ENCODE measurements at regions not wholly inside any gene's neighbourhood (a gene's known extent, or its start where the extent isn't known, plus 50 kb on each side); places are given as distances from the start of the nearest gene placed in this dataset.

DNA sequence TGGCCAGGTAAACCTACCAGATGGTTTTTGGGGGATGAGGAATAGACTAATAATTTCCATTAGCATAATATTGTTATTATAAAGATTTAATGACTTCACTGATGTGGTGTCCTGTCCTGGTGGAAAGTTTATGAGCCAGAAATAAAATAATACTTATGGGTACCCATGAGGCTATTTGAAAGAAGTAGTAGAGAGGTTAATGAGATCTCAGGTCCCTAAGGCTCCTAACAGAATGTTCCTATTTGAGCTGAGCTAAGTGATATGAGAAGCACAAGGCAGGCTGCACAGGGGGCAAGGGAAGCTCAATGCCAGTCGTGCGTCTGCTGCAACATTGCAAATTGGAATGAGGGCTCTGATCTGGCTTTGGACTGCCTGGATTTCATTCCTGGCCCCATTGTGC, 174.1 kb downstream of the BMP2 start:
- in situ Hi-C loops (cut with HindIII; ENCODE audit: low sequenced_read_pairs): no loop called here

GRCh38 chr20:6942266-6942665, 174.8 kb downstream of the BMP2 start:
- in situ Hi-C loops (cut with HindIII; ENCODE audit: low sequenced_read_pairs): no loop called here
- no peak for DNase-seq (ENCODE audit: low spot score)

More for the DNA sequence above, 174.1 kb downstream of the BMP2 start:
- no peak for DNase-seq (ENCODE audit: low spot score)

- in situ Hi-C loops (cut with HindIII; ENCODE audit: low sequenced_read_pairs): no loop called here
- no peak for DNase-seq (ENCODE audit: low spot score)
Observed at GRCh38 chr20:6944292-6944691, 176.8 kb downstream of the BMP2 start.

DNA sequence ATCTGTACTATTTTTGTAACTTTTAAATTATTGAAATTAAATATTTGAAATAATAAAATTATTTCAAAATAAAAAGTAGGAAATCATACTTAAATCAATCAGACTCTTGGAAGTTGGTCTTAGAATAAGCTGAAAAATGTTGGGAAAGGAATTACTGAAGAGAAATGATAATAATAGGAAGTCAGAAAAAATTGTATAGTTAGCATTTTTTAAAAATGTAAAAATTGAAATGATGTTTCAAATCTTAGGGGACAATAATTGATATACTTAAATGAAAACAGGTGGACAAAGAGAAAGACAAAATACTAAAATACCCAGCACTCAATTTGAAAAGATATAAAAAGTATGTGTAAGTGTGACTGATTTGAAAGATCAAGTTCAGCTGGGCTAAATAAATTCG, 186.1 kb downstream of the BMP2 start:
- DNase-seq (ENCODE audit: low spot score): no peak
- in situ Hi-C loops (cut with HindIII; ENCODE audit: low sequenced_read_pairs): no loop called here

GRCh38 chr20:6954219-6954618, 186.7 kb downstream of the BMP2 start:
- in situ Hi-C loops (cut with HindIII; ENCODE audit: low sequenced_read_pairs): no loop called here
- DNase-seq (ENCODE audit: low spot score): no peak

- in situ Hi-C loops (cut with HindIII; ENCODE audit: low sequenced_read_pairs): no loop called here
- DNase-seq (ENCODE audit: low spot score): no peak
Observed at GRCh38 chr20:6956056-6956455, 188.6 kb downstream of the BMP2 start.

DNA sequence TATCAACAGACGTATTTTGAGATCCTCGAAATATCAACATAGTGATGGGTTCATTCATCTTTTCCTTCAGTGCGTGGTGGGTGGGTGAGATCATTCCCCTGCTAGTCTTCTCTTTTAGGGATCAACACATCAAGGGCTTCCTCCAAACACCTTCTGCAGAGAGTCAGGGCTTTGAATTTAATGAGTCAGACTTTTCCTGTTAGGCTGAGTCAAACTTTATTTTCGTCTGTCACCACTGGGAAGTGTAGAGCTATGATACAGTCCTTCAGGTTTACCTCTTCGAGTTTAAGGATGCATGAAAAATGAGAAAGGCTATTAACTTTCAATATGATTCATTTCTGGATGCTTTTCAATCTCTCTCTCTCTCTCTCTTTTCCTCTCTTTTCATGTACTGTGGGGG, 189.1 kb downstream of the BMP2 start:
- in situ Hi-C loops (cut with HindIII; ENCODE audit: low sequenced_read_pairs): no loop called here

DNA sequence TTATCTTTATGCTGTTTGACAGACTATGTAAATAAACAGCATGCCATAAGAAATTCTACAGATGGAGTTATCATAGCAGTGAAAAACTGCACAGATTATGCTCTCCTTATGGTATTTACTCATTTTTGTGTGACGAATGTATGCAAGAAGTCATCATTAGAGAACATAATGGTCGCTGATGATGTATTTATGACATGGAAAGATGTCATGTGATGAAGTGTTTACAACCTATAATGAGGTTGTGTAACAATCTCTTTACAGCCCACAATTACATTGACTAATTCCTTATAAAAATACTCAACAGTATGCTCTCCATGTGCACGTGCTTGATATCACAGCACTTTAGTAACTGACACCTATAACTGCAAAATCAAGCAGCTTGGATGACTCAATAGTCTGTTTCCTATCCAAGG, 192.4 kb downstream of the BMP2 start:
- no peak for DNase-seq (ENCODE audit: low spot score)
- in situ Hi-C loops (cut with HindIII; ENCODE audit: low sequenced_read_pairs): no loop called here

More for the DNA sequence above, 189.1 kb downstream of the BMP2 start:
- DNase-seq (ENCODE audit: low spot score): no peak

DNA sequence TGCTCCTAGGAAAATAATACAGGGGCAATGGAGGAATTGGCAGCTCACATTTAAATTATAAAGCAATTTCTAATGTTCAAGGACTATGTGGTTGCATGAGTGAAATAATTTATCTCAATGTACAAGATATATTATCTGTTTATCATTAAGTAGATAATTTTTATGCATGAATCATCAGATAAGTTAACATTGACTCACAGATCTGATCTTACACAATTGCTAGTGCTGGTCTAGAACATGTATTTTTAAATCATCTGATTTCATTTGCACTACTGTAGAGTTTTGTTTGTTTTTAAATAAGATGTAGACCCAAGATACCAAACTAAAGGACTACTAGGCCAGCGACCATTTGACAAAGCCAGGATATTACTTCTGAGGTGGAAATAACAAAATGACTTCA, 199.2 kb downstream of the BMP2 start:
- no peak for DNase-seq (ENCODE audit: low spot score)
- in situ Hi-C loops (cut with HindIII; ENCODE audit: low sequenced_read_pairs): no loop called here

DNA sequence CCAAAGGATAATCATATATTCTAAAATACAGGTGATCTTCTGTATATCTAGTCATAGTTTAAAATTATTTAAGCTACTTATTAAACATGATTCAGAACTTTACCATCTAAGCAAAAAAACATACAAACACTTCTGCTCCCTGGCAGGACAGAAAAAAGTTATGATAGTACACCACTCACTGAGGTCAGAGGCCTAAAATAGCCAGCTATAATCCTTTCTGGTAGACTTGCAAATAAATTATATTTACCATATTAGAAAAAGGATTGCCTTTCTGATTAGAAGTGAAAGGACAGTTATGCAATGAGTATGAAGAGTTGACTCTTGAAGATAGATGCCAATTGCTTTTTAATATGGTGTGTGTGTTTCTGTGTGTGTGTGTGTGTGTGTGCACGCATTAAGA, 207.4 kb downstream of the BMP2 start:
- no peak for DNase-seq (ENCODE audit: low spot score)
- in situ Hi-C loops (cut with HindIII; ENCODE audit: low sequenced_read_pairs): no loop called here

- in situ Hi-C loops (cut with HindIII; ENCODE audit: low sequenced_read_pairs): no loop called here
- no peak for DNase-seq (ENCODE audit: low spot score)
Observed at GRCh38 chr20:6975311-6975710, 207.8 kb downstream of the BMP2 start.

- in situ Hi-C loops (cut with HindIII; ENCODE audit: low sequenced_read_pairs): no loop called here
- DNase-seq (ENCODE audit: low spot score): no peak
Observed at GRCh38 chr20:6976106-6976900, 208.8 kb downstream of the BMP2 start.

DNA sequence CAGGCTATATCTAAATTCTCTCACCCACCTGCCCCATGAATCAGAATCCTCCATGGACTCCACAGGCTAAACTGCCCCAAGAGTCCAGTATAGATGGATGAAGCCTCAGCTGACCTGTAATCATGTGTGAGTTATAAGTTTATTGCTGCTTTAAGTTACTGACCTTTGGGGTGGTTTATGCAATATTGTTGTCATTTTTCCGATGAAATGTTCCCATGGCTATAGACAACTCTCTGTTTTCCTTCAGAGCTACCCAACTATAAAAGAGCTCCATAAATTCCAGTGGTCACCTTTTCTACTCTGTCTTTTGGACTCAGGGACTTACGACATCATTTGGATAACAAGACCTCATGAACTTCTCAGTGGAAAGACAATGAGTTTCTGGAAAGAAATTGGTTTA, 212.1 kb downstream of the BMP2 start:
- DNase-seq (ENCODE audit: low spot score): no peak
- in situ Hi-C loops (cut with HindIII; ENCODE audit: low sequenced_read_pairs): no loop called here

GRCh38 chr20:6993011-6993410, 225.5 kb downstream of the BMP2 start:
- in situ Hi-C loops (cut with HindIII; ENCODE audit: low sequenced_read_pairs): no loop called here
- no peak for DNase-seq (ENCODE audit: low spot score)

DNA sequence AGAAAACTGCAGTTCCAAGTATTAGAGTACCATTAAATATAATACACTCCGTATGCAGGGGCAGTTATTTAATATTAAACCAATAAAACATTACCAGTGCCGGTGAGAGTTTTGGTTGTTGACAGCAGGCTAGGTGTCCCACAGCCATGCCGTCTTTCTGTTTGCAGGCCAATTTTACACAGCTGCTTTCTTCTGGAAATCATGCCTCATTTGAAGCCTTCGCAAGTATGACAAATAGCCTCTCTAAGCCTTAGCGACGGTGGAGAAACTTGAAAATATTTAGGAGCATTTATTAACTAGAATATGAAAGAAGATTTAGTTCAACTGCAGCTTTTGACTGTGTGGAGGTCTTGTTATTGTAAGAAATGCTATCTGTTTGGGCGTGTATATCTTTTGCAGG, 226.0 kb downstream of the BMP2 start:
- DNase-seq (ENCODE audit: low spot score): no peak
- in situ Hi-C loops (cut with HindIII; ENCODE audit: low sequenced_read_pairs): no loop called here

DNA sequence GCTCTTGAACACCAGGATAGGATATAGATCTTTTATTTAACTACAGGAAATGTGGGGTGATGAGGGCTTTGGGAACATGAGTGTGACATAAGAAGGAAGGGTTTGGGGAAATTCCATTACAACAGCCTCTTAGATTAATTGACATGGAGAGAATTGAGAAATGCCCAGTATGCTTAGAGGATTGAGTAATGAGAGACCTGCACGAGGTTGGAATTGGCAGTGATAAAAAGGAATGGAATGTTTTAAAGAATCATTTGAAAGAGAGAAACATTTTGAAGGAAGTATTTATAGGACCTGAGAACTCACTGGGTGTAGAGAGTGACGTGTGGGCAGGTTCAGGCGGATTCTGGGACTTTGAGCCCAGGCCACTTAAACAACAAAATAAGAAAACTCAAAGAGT, 227.0 kb downstream of the BMP2 start:
- in situ Hi-C loops (cut with HindIII; ENCODE audit: low sequenced_read_pairs): no loop called here
- DNase-seq (ENCODE audit: low spot score): no peak

GRCh38 chr20:6998909-6999308, 231.4 kb downstream of the BMP2 start:
- no peak for DNase-seq (ENCODE audit: low spot score)
- in situ Hi-C loops (cut with HindIII; ENCODE audit: low sequenced_read_pairs): no loop called here

GRCh38 chr20:6999381-6999780, 231.9 kb downstream of the BMP2 start:
- in situ Hi-C loops (cut with HindIII; ENCODE audit: low sequenced_read_pairs): no loop called here
- DNase-seq (ENCODE audit: low spot score): no peak

- DNase-seq (ENCODE audit: low spot score): no peak
Observed at GRCh38 chr20:7003598-7003997, 236.1 kb downstream of the BMP2 start.

DNA sequence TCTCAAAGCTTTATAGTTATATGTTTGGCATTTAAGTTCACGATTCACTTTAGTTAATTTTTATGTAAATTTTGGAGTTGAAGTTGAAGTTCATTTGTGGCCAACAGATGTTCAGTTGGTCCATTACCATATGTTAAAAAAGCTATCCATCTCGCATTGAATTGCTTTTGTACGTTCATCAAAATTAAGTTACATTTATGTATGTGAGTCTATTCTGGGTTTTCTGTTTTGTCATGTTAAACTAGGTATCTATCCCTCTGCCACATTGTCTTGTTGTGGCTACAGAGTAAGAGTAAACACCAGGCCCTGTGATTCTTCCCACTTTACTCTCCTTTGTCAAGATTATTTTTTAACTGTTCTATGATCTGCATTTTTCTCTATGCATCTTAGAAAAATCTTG, 237.3 kb downstream of the BMP2 start:
- DNase-seq (ENCODE audit: low spot score): no peak
- in situ Hi-C loops (cut with HindIII; ENCODE audit: low sequenced_read_pairs): no loop called here

More at GRCh38 chr20:7003598-7003997, 236.1 kb downstream of the BMP2 start:
- in situ Hi-C loops (cut with HindIII; ENCODE audit: low sequenced_read_pairs): no loop called here

DNA sequence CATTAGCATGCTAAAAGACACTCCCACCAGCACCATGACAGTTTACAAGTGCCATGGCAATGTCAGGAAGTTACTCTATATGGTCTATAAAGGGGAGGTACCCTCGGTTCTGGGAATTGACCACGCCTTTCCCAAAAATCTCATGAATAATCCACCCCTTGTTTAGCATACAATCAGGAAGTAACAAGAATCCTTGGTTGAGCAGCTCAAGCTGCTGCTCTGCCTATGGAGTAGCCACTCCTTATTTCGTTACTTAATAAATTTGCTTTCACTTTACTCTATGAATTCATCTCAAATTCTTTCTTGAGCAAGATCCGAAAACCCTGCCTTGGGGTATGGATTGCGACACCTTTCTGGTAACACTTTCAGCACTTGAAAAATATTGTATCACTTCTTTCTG, 243.0 kb downstream of the BMP2 start:
- in situ Hi-C loops (cut with HindIII; ENCODE audit: low sequenced_read_pairs): no loop called here
- DNase-seq (ENCODE audit: low spot score): no peak
